ENCODE measurements at regions not wholly inside any gene's neighbourhood (a gene's known extent, or its start where the extent isn't known, plus 50 kb on each side); places are given as distances from the start of the nearest gene placed in this dataset.

GRCh38 chr6:135667691-135668455 is 170.3 kb upstream of the AHI1 start:
- peaks cover 8% of the 10 kb centered on the region for H3K4me1 Mint-ChIP-seq
- peaks cover 3% of the 10 kb centered on the region for H3K27me3 Mint-ChIP-seq (ENCODE audit: low read depth)
- peaks cover 2% of the 10 kb centered on the region for H3K9me3 Mint-ChIP-seq
- peak overlapping the region; percentile 33 for H3K4me3 Mint-ChIP-seq
- H3K36me3 Mint-ChIP-seq (ENCODE audit: low read depth) = no peaks in the 10 kb centered on the region
- no peak overlapping the region for H3K27ac Mint-ChIP-seq (ENCODE audit: unreplicated experiment)
- DNase-seq (ENCODE audit: low read depth, low spot score) = peak; percentile 6
- TF ChIP-seq CTCF (conservative IDR thresholded peaks at IDR 0.05) = no peak

GRCh38 chr6:135672256-135672655 is 174.7 kb upstream of the AHI1 start:
- DNase-seq (ENCODE audit: low read depth, low spot score) = no peak
- Mint-ChIP-seq H3K9me3 (no peaks in the 10 kb centered on the region), H3K27ac (ENCODE audit: unreplicated experiment) (no peak overlapping the region), H3K36me3 (ENCODE audit: low read depth) (no peaks in the 10 kb centered on the region), H3K27me3 (ENCODE audit: low read depth) (peaks cover under 1% of the 10 kb centered on the region), H3K4me1 (peaks cover 18% of the 10 kb centered on the region), H3K4me3 (no peak overlapping the region)
- TF ChIP-seq CTCF (conservative IDR thresholded peaks at IDR 0.05) = no peak

- Mint-ChIP-seq H3K27ac (ENCODE audit: unreplicated experiment) (peak overlapping the region; percentile 58), H3K9me3 (no peaks in the 10 kb centered on the region)
- TF ChIP-seq CTCF (conservative IDR thresholded peaks at IDR 0.05) = no peak
Observed at GRCh38 chr6:135673501-135674309, 176.2 kb upstream of the AHI1 start.

GRCh38 chr6:135675026-135675425 is 176.5 kb upstream of the PDE7B start:
- DNase-seq (ENCODE audit: low read depth, low spot score) = no peak
- TF ChIP-seq CTCF (conservative IDR thresholded peaks at IDR 0.05) = no peak
- Mint-ChIP-seq H3K9me3 (no peaks in the 10 kb centered on the region), H3K4me3 (no peak overlapping the region), H3K36me3 (ENCODE audit: low read depth) (no peaks in the 10 kb centered on the region), H3K27me3 (ENCODE audit: low read depth) (no peaks in the 10 kb centered on the region), H3K4me1 (peaks cover 10% of the 10 kb centered on the region), H3K27ac (ENCODE audit: unreplicated experiment) (no peak overlapping the region)

More at GRCh38 chr6:135673501-135674309, 176.2 kb upstream of the AHI1 start:
- Mint-ChIP-seq H3K4me1 (peaks cover 10% of the 10 kb centered on the region), H3K27me3 (ENCODE audit: low read depth) (no peaks in the 10 kb centered on the region), H3K4me3 (no peak overlapping the region), H3K36me3 (ENCODE audit: low read depth) (no peaks in the 10 kb centered on the region)
- DNase-seq (ENCODE audit: low read depth, low spot score) = no peak

- TF ChIP-seq CTCF (conservative IDR thresholded peaks at IDR 0.05) = peak; percentile 79
- Mint-ChIP-seq H3K36me3 (ENCODE audit: low read depth) (no peaks in the 10 kb centered on the region), H3K4me1 (peaks cover 10% of the 10 kb centered on the region), H3K27me3 (ENCODE audit: low read depth) (no peaks in the 10 kb centered on the region), H3K4me3 (no peak overlapping the region), H3K9me3 (no peaks in the 10 kb centered on the region), H3K27ac (ENCODE audit: unreplicated experiment) (no peak overlapping the region)
- peak; percentile 17 for DNase-seq (ENCODE audit: low read depth, low spot score)
Observed at GRCh38 chr6:135675862-135676261, 175.6 kb upstream of the PDE7B start.

Measured in neural crest cell (in vitro differentiated cells).